Stomach (tissue), 4 donors: ENCODE measurements at regions not wholly inside any gene's neighbourhood (a gene's known extent, or its start where the extent isn't known, plus 50 kb on each side); places are given as distances from the start of the nearest gene placed in this dataset.

ENCODE experiments used
- CTCF ChIP-seq, 7 experiments: fragments of 450-650 bp in 4 of 7; fragments of 200-600 bp in 3 of 7; sonication (generic) in 3 of 7; IDR thresholded peaks; one replicate each; pipeline ENCODE4 v1.5.1; 2016 to 2019; ENCODE audit warnings: antibody characterized with exemption in 7 of 7, control low read depth in 2 of 7, mild to moderate bottlenecking in 1 of 7
- POLR2A ChIP-seq, 4 donors: fragments of 450-650 bp; IDR thresholded peaks; one replicate each; pipeline ENCODE4 v1.6.1; 2016; ENCODE audit warnings: antibody characterized with exemption in 4 of 4, control low read depth in 2 of 4, mild to moderate bottlenecking in 1 of 4, moderate library complexity in 1 of 4

DNA sequence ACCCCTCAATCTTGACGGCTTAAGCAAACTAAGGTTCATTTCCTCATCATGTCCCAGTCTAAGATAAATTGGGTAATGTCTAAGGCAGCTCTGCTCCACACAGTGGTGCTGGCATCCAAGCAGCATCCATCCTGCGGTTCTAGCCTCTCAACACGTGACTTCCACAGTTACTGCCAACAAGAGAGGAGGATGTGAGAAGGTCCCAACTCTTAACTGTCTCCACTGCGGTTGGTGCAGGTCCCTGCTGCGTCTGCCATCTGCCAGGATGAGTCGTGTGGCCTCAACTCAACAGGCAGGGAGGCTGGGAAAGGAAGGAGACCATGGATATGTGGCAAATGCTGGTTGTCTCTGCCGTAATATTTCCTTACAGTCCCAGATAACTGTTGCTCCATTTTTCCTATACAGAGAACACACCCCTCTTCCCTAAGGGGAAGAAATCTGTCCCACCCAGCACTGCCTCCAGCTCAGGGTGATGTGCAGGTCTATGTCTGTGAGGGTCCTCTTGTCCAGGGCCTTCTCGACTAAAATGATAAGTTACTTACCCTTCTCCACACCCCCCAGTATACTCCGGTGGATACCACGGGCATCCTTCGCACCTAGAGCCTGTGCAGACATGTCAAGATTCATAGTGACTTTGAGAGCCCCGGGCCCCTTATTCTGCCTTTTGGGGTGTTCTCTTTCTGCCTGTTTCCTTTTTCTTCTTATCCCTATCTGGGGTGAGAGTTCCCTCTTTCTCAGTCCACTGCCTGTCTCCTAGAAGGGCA, 64.7 kb downstream of the KCNJ18 start:
- TF ChIP-seq CTCF (IDR thresholded peaks at IDR 0.05) (no peak), POLR2A (IDR thresholded peaks at IDR 0.05) (no peak)
